ENCODE measurements at regions not wholly inside any gene's neighbourhood (a gene's known extent, or its start where the extent isn't known, plus 50 kb on each side); places are given as distances from the start of the nearest gene placed in this dataset.

DNA sequence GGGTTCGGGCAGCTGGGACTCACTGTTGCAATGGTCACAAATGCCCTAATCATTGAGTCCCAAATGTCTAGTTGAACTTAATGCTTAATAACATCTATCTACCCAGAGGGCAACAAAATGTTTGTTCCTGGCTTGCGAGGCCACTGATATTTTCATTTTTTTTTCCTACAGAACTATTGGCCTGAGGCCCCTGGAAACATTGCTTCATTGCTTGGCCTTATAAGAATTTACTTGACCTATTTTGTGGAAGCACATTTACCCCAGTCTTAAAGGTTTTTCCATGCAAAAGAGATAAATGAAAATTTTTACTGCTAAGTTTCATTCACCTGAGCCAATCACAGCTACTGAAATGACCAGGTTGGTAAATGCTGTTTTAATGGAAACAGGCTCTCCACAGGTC, 133.1 kb upstream of the RIPOR2 start:
- Histone ChIP-seq H4K20me1 (ENCODE audit: low read depth) (no peaks in the 10 kb centered on the region), H3K9ac (no peak overlapping the region), H3K27ac (no peak overlapping the region), H3K4me3 (no peak overlapping the region), H3K27me3 (no peaks in the 10 kb centered on the region), H3K4me2 (no peak overlapping the region), H3K4me1 (no peaks in the 10 kb centered on the region), H2AFZ (replicated peaks) (no peak overlapping the region), H3K9me3 (ENCODE audit: low read depth) (no peaks in the 10 kb centered on the region), H3K79me2 (ENCODE audit: low read depth) (no peaks in the 10 kb centered on the region), H3K36me3 (no peaks in the 10 kb centered on the region), H3F3A (ENCODE audit: low read depth) (no peaks in the 10 kb centered on the region)
- TF ChIP-seq, protein P1, sequence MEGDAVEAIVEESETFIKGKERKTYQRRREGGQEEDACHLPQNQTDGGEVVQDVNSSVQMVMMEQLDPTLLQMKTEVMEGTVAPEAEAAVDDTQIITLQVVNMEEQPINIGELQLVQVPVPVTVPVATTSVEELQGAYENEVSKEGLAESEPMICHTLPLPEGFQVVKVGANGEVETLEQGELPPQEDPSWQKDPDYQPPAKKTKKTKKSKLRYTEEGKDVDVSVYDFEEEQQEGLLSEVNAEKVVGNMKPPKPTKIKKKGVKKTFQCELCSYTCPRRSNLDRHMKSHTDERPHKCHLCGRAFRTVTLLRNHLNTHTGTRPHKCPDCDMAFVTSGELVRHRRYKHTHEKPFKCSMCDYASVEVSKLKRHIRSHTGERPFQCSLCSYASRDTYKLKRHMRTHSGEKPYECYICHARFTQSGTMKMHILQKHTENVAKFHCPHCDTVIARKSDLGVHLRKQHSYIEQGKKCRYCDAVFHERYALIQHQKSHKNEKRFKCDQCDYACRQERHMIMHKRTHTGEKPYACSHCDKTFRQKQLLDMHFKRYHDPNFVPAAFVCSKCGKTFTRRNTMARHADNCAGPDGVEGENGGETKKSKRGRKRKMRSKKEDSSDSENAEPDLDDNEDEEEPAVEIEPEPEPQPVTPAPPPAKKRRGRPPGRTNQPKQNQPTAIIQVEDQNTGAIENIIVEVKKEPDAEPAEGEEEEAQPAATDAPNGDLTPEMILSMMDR (IDR thresholded peaks at IDR 0.05) = no peak
- TF ChIP-seq EZH2 (IDR thresholded peaks at IDR 0.05) (no peak), EZH2phosphoT487 (IDR thresholded peaks at IDR 0.05) (no peak)
- no peak for DNase-seq (ENCODE audit: low spot score)
- no peaks in the 10 kb centered on the region for H3K4me1 Mint-ChIP-seq
- H3K27me3 Mint-ChIP-seq (ENCODE audit: insufficient read depth, low read depth) = no peaks in the 10 kb centered on the region
- no peak overlapping the region for H3K27ac Mint-ChIP-seq
- H3K4me3 Mint-ChIP-seq = no peak overlapping the region
- no peaks in the 10 kb centered on the region for H3K36me3 Mint-ChIP-seq
- peaks cover 3% of the 10 kb centered on the region for H3K9me3 Mint-ChIP-seq

DNA sequence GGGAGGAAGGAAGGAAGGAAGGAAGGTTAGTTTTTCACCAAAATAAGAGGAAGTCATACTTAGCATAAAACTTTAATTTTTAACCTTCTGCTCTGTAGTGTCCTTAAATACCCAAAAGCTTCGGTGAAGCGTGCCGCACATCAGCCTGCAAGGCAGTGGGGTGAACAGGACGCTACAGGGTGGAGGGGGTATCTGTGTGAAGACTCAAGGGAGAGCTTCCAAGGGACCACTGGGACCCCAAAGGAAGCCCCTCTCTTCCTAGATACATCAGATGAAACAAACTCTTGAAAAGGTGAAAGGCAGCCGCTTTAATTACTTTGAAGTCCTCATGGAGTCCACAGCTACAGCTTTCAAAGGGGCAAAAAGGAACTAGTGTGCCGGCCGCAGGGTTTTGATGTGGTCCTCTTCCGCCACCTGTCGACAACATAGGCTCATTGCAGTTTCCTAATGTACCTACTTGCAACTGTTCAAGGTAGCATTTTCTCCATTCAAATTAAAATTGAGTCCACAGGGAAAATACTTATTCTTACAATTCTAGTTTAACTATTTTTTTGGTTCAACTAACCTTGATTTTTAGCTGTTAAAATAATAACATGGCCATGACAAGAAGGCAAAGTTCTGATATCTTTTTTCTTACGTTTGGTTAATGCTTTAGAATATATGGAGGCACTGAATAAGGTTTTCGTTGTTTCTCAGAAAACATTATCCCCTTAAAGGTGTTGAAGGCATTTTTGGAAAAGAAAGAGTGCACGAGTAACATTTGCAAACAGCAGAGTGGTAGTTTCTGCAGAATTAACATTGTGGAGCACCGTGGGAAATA, 135.0 kb upstream of the RIPOR2 start:
- peaks cover 3% of the 10 kb centered on the region for H3K9me3 Mint-ChIP-seq
- DNase-seq (ENCODE audit: low spot score) = peak; percentile 87
- Histone ChIP-seq H4K20me1 (ENCODE audit: low read depth) (no peaks in the 10 kb centered on the region), H3F3A (ENCODE audit: low read depth) (no peaks in the 10 kb centered on the region), H3K36me3 (no peaks in the 10 kb centered on the region), H3K4me1 (no peaks in the 10 kb centered on the region), H3K9me3 (ENCODE audit: low read depth) (no peaks in the 10 kb centered on the region), H3K4me3 (no peak overlapping the region), H3K27ac (no peak overlapping the region), H3K4me2 (no peak overlapping the region), H2AFZ (replicated peaks) (peak overlapping the region; percentile 75), H3K27me3 (no peaks in the 10 kb centered on the region), H3K9ac (no peak overlapping the region), H3K79me2 (ENCODE audit: low read depth) (no peaks in the 10 kb centered on the region)
- no peaks in the 10 kb centered on the region for H3K36me3 Mint-ChIP-seq
- no peak overlapping the region for H3K4me3 Mint-ChIP-seq
- TF ChIP-seq EZH2phosphoT487 (IDR thresholded peaks at IDR 0.05) = no peak
- TF ChIP-seq, protein P1 (IDR thresholded peaks at IDR 0.05) = peak; percentile 92
- H3K27me3 Mint-ChIP-seq (ENCODE audit: insufficient read depth, low read depth) = no peaks in the 10 kb centered on the region
- no peaks in the 10 kb centered on the region for H3K4me1 Mint-ChIP-seq
- H3K27ac Mint-ChIP-seq = no peak overlapping the region

DNA sequence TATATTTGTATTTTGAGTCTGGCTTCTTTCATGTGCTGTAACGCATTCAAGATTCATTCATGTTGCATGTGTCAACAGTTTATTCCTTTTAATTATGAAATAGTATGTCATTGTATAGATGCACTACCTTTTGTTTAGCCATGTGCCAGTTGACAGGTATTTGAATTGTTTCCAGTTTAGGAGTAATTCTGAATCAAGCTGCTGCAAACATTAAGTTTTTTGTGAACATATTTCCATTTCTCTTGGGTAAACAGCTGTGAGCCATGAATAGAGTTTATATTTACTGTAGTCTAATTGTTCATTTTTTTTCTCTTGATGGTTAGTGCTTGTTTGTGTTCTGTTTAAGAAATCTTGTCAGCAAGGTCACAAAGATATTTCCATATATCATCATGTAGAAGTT, 142.4 kb upstream of the RIPOR2 start:
- DNase-seq (ENCODE audit: low spot score) = no peak
- Mint-ChIP-seq H3K27me3 (ENCODE audit: insufficient read depth, low read depth) (no peaks in the 10 kb centered on the region), H3K4me3 (no peak overlapping the region), H3K4me1 (no peaks in the 10 kb centered on the region), H3K9me3 (no peaks in the 10 kb centered on the region), H3K27ac (no peak overlapping the region), H3K36me3 (no peaks in the 10 kb centered on the region)
- no peak overlapping the region for H3K27ac ChIP-seq
- H3F3A ChIP-seq (ENCODE audit: low read depth) = no peaks in the 10 kb centered on the region
- H3K79me2 ChIP-seq (ENCODE audit: low read depth) = no peaks in the 10 kb centered on the region
- H3K4me3 ChIP-seq = no peak overlapping the region
- no peak overlapping the region for H2AFZ ChIP-seq (replicated peaks)
- no peaks in the 10 kb centered on the region for H3K4me1 ChIP-seq
- H4K20me1 ChIP-seq (ENCODE audit: low read depth) = no peaks in the 10 kb centered on the region
- H3K4me2 ChIP-seq = no peak overlapping the region
- no peaks in the 10 kb centered on the region for H3K36me3 ChIP-seq
- no peak overlapping the region for H3K9ac ChIP-seq
- H3K27me3 ChIP-seq = no peaks in the 10 kb centered on the region
- TF ChIP-seq EZH2phosphoT487 (IDR thresholded peaks at IDR 0.05) (no peak), EZH2 (IDR thresholded peaks at IDR 0.05) (no peak)
- TF ChIP-seq, protein P1 (IDR thresholded peaks at IDR 0.05) = no peak
- no peaks in the 10 kb centered on the region for H3K9me3 ChIP-seq (ENCODE audit: low read depth)

Data from neural progenitor cell (in vitro differentiated cells).